ENCODE measurements at regions not wholly inside any gene's neighbourhood (a gene's known extent, or its start where the extent isn't known, plus 50 kb on each side); places are given as distances from the start of the nearest gene placed in this dataset.

GRCh38 chr2:216289470-216289869 lies 82.8 kb downstream of the MARCHF4 start:
- no peak overlapping the region for H3K27ac ChIP-seq (ENCODE audit: low read depth, low read length)
- H3K36me3 ChIP-seq (ENCODE audit: control insufficient read depth in 5 of 5, insufficient read depth in 5 of 5, low read length in 5 of 5): no peaks in the 10 kb centered on the region
- peaks cover 0 to 12% (median 9%) of the 10 kb centered on the region in 5 donors for H3K27me3 ChIP-seq (ENCODE audit: control insufficient read depth in 5 of 5, insufficient read depth in 4 of 5, low read length in 5 of 5)
- H3K9me3 ChIP-seq (ENCODE audit: control insufficient read depth in 5 of 5, low read length in 5 of 5): no peaks in the 10 kb centered on the region
- H3K4me3 ChIP-seq (ENCODE audit: low read depth in 1 of 5, low read length in 5 of 5): no peak overlapping the region
- H3K9ac ChIP-seq (ENCODE audit: low read length in 5 of 5): no peak overlapping the region
- H3K4me1 ChIP-seq (ENCODE audit: control insufficient read depth in 5 of 5, insufficient read depth in 5 of 5, low read length in 5 of 5): no peaks in the 10 kb centered on the region

GRCh38 chr2:216287251-216287650 lies 85.0 kb downstream of the MARCHF4 start:
- no peak overlapping the region for H3K4me3 ChIP-seq (ENCODE audit: low read depth in 1 of 5, low read length in 5 of 5)
- no peak overlapping the region for H3K27ac ChIP-seq (ENCODE audit: low read depth, low read length)
- H3K27me3 ChIP-seq (ENCODE audit: control insufficient read depth in 5 of 5, insufficient read depth in 4 of 5, low read length in 5 of 5): peaks cover 0 to 14% (median 9%) of the 10 kb centered on the region in 5 donors
- H3K36me3 ChIP-seq (ENCODE audit: control insufficient read depth in 5 of 5, insufficient read depth in 5 of 5, low read length in 5 of 5): no peaks in the 10 kb centered on the region
- no peaks in the 10 kb centered on the region for H3K9me3 ChIP-seq (ENCODE audit: control insufficient read depth in 5 of 5, low read length in 5 of 5)
- H3K9ac ChIP-seq (ENCODE audit: low read length in 5 of 5): no peak overlapping the region
- no peaks in the 10 kb centered on the region for H3K4me1 ChIP-seq (ENCODE audit: control insufficient read depth in 5 of 5, insufficient read depth in 5 of 5, low read length in 5 of 5)

DNA sequence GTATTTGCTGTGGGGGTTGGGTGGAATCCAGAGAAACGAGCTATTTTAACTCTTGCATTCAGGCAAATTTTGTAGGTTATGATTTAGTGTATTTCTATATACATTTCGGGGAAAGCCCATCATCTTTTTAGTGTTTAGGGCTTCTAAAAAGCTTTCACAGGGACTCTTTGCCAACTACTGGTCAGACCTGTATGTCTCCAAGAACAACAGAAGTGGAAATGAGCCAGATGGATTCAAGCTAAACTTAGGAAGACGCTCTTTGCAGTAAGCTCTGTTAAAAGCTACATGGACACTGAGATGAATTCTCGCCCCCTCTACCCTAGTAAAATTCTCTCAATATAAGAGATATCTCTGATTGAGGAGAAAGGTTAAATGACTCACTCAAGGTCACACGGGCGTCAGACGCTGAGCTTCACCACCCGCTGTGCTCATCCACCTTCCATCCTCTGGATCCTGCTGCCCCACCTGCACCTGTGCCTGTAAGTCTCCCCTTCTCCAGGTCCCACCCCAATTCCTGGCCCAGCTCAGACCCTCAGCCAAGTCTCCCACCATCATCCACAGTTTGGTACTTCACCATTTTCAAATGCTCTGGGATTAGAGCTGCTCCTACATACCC lies 85.6 kb downstream of the MARCHF4 start:
- Histone ChIP-seq H3K27me3 (ENCODE audit: control insufficient read depth in 5 of 5, insufficient read depth in 4 of 5, low read length in 5 of 5) (peaks cover 0 to 14% (median 9%) of the 10 kb centered on the region in 5 donors), H3K36me3 (ENCODE audit: control insufficient read depth in 5 of 5, insufficient read depth in 5 of 5, low read length in 5 of 5) (no peaks in the 10 kb centered on the region), H3K4me1 (ENCODE audit: control insufficient read depth in 5 of 5, insufficient read depth in 5 of 5, low read length in 5 of 5) (no peaks in the 10 kb centered on the region), H3K9me3 (ENCODE audit: control insufficient read depth in 5 of 5, low read length in 5 of 5) (no peaks in the 10 kb centered on the region), H3K4me3 (ENCODE audit: low read depth in 1 of 5, low read length in 5 of 5) (no peak overlapping the region), H3K27ac (ENCODE audit: low read depth, low read length) (no peak overlapping the region), H3K9ac (ENCODE audit: low read length in 5 of 5) (no peak overlapping the region)

GRCh38 chr2:216285701-216286100 lies 86.6 kb downstream of the MARCHF4 start:
- H3K9ac ChIP-seq (ENCODE audit: low read length in 5 of 5): no peak overlapping the region
- H3K4me3 ChIP-seq (ENCODE audit: low read depth in 1 of 5, low read length in 5 of 5): no peak overlapping the region
- no peaks in the 10 kb centered on the region for H3K4me1 ChIP-seq (ENCODE audit: control insufficient read depth in 5 of 5, insufficient read depth in 5 of 5, low read length in 5 of 5)
- H3K36me3 ChIP-seq (ENCODE audit: control insufficient read depth in 5 of 5, insufficient read depth in 5 of 5, low read length in 5 of 5): no peaks in the 10 kb centered on the region
- H3K27ac ChIP-seq (ENCODE audit: low read depth, low read length): no peak overlapping the region
- H3K9me3 ChIP-seq (ENCODE audit: control insufficient read depth in 5 of 5, low read length in 5 of 5): no peaks in the 10 kb centered on the region
- peaks cover 0 to 13% (median 9%) of the 10 kb centered on the region in 5 donors for H3K27me3 ChIP-seq (ENCODE audit: control insufficient read depth in 5 of 5, insufficient read depth in 4 of 5, low read length in 5 of 5)

GRCh38 chr2:216284708-216285107 lies 87.6 kb downstream of the MARCHF4 start:
- H3K27ac ChIP-seq (ENCODE audit: low read depth, low read length): no peak overlapping the region
- no peaks in the 10 kb centered on the region for H3K36me3 ChIP-seq (ENCODE audit: control insufficient read depth in 5 of 5, insufficient read depth in 5 of 5, low read length in 5 of 5)
- H3K9ac ChIP-seq (ENCODE audit: low read length in 5 of 5): no peak overlapping the region
- peaks cover 0 to 15% (median 9%) of the 10 kb centered on the region in 5 donors for H3K27me3 ChIP-seq (ENCODE audit: control insufficient read depth in 5 of 5, insufficient read depth in 4 of 5, low read length in 5 of 5)
- no peaks in the 10 kb centered on the region for H3K9me3 ChIP-seq (ENCODE audit: control insufficient read depth in 5 of 5, low read length in 5 of 5)
- no peak overlapping the region for H3K4me3 ChIP-seq (ENCODE audit: low read depth in 1 of 5, low read length in 5 of 5)
- no peaks in the 10 kb centered on the region for H3K4me1 ChIP-seq (ENCODE audit: control insufficient read depth in 5 of 5, insufficient read depth in 5 of 5, low read length in 5 of 5)

DNA sequence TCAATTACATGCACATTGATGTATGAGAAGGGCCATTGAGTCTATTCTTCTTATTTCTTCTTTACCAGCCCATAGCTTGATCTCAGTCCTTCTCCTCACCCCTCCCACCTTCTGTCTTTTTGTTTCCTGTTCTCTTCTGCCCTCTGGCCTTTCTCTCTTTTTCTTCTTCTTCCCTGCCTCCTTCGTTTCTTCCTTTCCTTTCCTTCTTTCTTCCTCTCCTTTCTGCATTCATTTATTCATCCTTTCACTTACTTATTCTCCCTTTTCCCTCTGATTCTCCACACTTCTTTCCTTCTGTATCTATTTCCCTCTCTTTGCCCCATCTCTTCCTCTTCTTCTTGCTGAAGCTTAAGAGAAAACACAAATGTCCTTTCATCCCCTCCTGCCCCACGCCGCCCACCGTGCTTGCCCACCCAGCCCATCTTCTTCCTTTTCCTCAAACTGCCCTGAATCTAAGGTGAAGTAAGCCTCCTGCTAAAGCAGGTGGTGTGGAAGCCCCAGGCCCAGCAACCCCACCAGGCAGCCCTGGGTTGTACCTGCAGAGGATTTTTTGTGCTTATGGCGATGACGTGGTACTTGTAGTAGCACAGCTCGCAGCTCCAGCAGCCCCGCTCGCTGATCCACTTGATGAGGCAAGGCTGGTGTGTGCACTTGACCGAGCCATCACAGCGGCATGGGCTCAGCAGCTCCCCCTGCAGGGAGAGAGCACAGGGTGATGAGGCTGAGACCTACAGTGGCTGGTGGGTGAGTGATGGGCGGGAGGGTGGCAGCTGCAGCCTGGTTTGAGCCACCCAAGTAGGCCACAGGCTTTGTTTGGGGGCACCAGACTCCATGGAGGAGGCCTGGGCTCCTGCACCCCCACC lies 89.0 kb downstream of the MARCHF4 start:
- Histone ChIP-seq H3K27ac (ENCODE audit: low read depth, low read length) (no peak overlapping the region), H3K4me3 (ENCODE audit: low read depth in 1 of 5, low read length in 5 of 5) (no peak overlapping the region), H3K27me3 (ENCODE audit: control insufficient read depth in 5 of 5, insufficient read depth in 4 of 5, low read length in 5 of 5) (peaks cover 0 to 15% (median 9%) of the 10 kb centered on the region in 5 donors), H3K9ac (ENCODE audit: low read length in 5 of 5) (no peak overlapping the region), H3K4me1 (ENCODE audit: control insufficient read depth in 5 of 5, insufficient read depth in 5 of 5, low read length in 5 of 5) (no peaks in the 10 kb centered on the region), H3K36me3 (ENCODE audit: control insufficient read depth in 5 of 5, insufficient read depth in 5 of 5, low read length in 5 of 5) (no peaks in the 10 kb centered on the region), H3K9me3 (ENCODE audit: control insufficient read depth in 5 of 5, low read length in 5 of 5) (no peaks in the 10 kb centered on the region)

- Histone ChIP-seq H3K4me1 (ENCODE audit: control insufficient read depth in 5 of 5, insufficient read depth in 5 of 5, low read length in 5 of 5) (no peaks in the 10 kb centered on the region), H3K9ac (ENCODE audit: low read length in 5 of 5) (no peak overlapping the region), H3K27ac (ENCODE audit: low read depth, low read length) (no peak overlapping the region), H3K36me3 (ENCODE audit: control insufficient read depth in 5 of 5, insufficient read depth in 5 of 5, low read length in 5 of 5) (no peaks in the 10 kb centered on the region), H3K4me3 (ENCODE audit: low read depth in 1 of 5, low read length in 5 of 5) (no peak overlapping the region), H3K27me3 (ENCODE audit: control insufficient read depth in 5 of 5, insufficient read depth in 4 of 5, low read length in 5 of 5) (peaks cover 0 to 12% (median 8%) of the 10 kb centered on the region in 5 donors), H3K9me3 (ENCODE audit: control insufficient read depth in 5 of 5, low read length in 5 of 5) (no peaks in the 10 kb centered on the region)
Observed at GRCh38 chr2:216281876-216282275, 90.4 kb downstream of the MARCHF4 start.

- peaks cover 0 to 9% (median 6%) of the 10 kb centered on the region in 5 donors for H3K27me3 ChIP-seq (ENCODE audit: control insufficient read depth in 5 of 5, insufficient read depth in 4 of 5, low read length in 5 of 5)
- H3K9me3 ChIP-seq (ENCODE audit: control insufficient read depth in 5 of 5, low read length in 5 of 5): no peaks in the 10 kb centered on the region
- no peak overlapping the region for H3K27ac ChIP-seq (ENCODE audit: low read depth, low read length)
- no peaks in the 10 kb centered on the region for H3K4me1 ChIP-seq (ENCODE audit: control insufficient read depth in 5 of 5, insufficient read depth in 5 of 5, low read length in 5 of 5)
- H3K9ac ChIP-seq (ENCODE audit: low read length in 5 of 5): peak overlapping the region in 1 of 5 donors; percentile 24
- H3K4me3 ChIP-seq (ENCODE audit: low read depth in 1 of 5, low read length in 5 of 5): no peak overlapping the region
- no peaks in the 10 kb centered on the region for H3K36me3 ChIP-seq (ENCODE audit: control insufficient read depth in 5 of 5, insufficient read depth in 5 of 5, low read length in 5 of 5)
Observed at GRCh38 chr2:216281316-216281715, 91.0 kb downstream of the MARCHF4 start.

DNA sequence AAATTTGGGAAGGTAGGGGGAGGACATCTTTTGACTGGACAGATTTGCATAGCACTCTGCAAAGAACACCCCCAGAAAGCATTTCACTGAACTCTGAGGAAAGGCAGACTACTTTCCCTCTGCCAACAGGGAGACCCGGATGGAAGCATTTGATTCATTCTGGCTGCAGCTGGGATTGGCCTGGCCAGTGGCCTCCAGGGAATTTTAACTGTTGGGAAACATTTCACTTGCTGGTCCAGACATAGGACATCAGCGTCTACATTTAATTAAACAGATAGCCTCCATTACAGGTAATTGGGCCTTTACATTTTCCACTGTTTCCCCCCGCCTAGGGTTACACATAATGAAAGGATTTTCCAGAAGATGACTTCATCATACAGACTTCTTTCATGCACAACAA lies 92.8 kb downstream of the MARCHF4 start:
- H3K27ac ChIP-seq (ENCODE audit: low read depth, low read length): no peak overlapping the region
- H3K36me3 ChIP-seq (ENCODE audit: control insufficient read depth in 5 of 5, insufficient read depth in 5 of 5, low read length in 5 of 5): no peaks in the 10 kb centered on the region
- no peak overlapping the region for H3K9ac ChIP-seq (ENCODE audit: low read length in 5 of 5)
- peaks cover 0 to 6% (median 1%) of the 10 kb centered on the region in 5 donors for H3K27me3 ChIP-seq (ENCODE audit: control insufficient read depth in 5 of 5, insufficient read depth in 4 of 5, low read length in 5 of 5)
- no peaks in the 10 kb centered on the region for H3K9me3 ChIP-seq (ENCODE audit: control insufficient read depth in 5 of 5, low read length in 5 of 5)
- H3K4me1 ChIP-seq (ENCODE audit: control insufficient read depth in 5 of 5, insufficient read depth in 5 of 5, low read length in 5 of 5): no peaks in the 10 kb centered on the region
- H3K4me3 ChIP-seq (ENCODE audit: low read depth in 1 of 5, low read length in 5 of 5): no peak overlapping the region

DNA sequence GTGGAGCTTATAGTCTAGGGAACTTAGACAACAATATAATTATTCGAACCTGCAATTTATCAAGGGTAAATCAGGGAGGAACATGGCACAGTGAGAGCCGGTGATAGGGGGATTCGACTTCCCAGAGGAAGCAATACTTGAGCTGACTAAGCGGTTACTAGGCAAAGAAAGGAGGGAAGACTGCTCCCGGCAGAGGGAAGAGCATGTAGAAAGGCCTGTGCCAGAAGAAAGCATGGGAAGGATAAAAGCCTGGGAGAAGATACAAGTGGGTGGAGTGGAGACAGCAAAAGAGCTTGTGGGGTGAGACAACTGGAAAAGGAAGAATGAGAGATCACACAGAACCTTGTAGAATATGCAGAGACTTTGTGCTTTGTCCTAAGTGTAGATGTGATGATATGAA lies 93.3 kb downstream of the MARCHF4 start:
- H3K27ac ChIP-seq (ENCODE audit: low read depth, low read length): no peak overlapping the region
- H3K4me1 ChIP-seq (ENCODE audit: control insufficient read depth in 5 of 5, insufficient read depth in 5 of 5, low read length in 5 of 5): no peaks in the 10 kb centered on the region
- no peak overlapping the region for H3K9ac ChIP-seq (ENCODE audit: low read length in 5 of 5)
- H3K27me3 ChIP-seq (ENCODE audit: control insufficient read depth in 5 of 5, insufficient read depth in 4 of 5, low read length in 5 of 5): peaks cover 0 to 6% (median 5%) of the 10 kb centered on the region in 5 donors
- H3K9me3 ChIP-seq (ENCODE audit: control insufficient read depth in 5 of 5, low read length in 5 of 5): no peaks in the 10 kb centered on the region
- H3K4me3 ChIP-seq (ENCODE audit: low read depth in 1 of 5, low read length in 5 of 5): no peak overlapping the region
- no peaks in the 10 kb centered on the region for H3K36me3 ChIP-seq (ENCODE audit: control insufficient read depth in 5 of 5, insufficient read depth in 5 of 5, low read length in 5 of 5)
